ENCODE measurements at regions not wholly inside any gene's neighbourhood (a gene's known extent, or its start where the extent isn't known, plus 50 kb on each side); places are given as distances from the start of the nearest gene placed in this dataset.

- no peak for TF ChIP-seq CTCF (IDR thresholded peaks at IDR 0.05; ENCODE audit: low read length)
- no peak for TF ChIP-seq EZH2 (IDR thresholded peaks at IDR 0.05; ENCODE audit: borderline replicate concordance, low read length)
Measured at GRCh38 chr13:73717632-73718031, 416.6 kb downstream of the KLF12 start.
